ENCODE measurements at regions not wholly inside any gene's neighbourhood (a gene's known extent, or its start where the extent isn't known, plus 50 kb on each side); places are given as distances from the start of the nearest gene placed in this dataset.

DNA sequence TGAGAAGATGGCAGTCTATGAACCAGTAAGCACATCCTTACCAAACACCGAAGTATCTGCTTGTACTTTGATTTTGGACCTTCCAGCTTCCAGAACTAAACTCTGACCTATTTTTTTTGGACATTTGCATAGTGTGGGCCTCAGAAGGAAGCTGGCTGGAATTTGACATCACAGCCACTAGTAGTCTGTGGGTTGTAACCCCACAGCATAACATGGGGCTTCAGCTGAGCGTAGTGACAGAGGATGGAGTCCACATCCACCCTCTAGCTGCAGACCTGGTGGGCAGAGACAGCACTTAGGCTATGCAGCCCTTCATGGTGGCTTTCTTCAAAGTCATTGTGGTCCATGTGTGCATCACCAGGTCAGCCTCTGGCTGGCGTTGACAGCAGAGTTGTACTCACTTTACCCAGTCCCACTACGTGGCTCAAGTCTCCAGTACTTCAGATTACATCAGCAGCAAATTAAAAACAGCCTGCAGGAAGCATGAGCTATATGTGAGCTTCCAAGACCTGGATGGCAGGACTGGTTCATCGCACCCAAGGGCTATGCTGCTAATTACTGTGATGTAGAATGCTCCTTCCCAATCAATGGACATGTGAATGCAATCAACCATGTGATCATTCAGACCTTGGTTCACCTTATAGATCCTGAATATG, 58.6 kb upstream of the VPREB1 start:
- CTCF ChIA-PET: interaction anchor here (2.1 kb wide), 1 partner anchor 9 kb away, joined by 7 read pairs; no protein-coding TSS in a partner anchor
- peaks cover 96% of the 10 kb centered on the region for H3K27me3 Mint-ChIP-seq (ENCODE audit: unreplicated experiment)
- H3K36me3 Mint-ChIP-seq (ENCODE audit: insufficient read depth, unreplicated experiment): no peaks in the 10 kb centered on the region
- no TSS peak for BruUV-seq (replicated peaks)
- H3K9me3 Mint-ChIP-seq (ENCODE audit: low read depth, unreplicated experiment): peaks cover 6% of the 10 kb centered on the region
- H3K4me3 Mint-ChIP-seq (ENCODE audit: low read depth, unreplicated experiment): no peak overlapping the region
- TF ChIP-seq, protein P1, sequence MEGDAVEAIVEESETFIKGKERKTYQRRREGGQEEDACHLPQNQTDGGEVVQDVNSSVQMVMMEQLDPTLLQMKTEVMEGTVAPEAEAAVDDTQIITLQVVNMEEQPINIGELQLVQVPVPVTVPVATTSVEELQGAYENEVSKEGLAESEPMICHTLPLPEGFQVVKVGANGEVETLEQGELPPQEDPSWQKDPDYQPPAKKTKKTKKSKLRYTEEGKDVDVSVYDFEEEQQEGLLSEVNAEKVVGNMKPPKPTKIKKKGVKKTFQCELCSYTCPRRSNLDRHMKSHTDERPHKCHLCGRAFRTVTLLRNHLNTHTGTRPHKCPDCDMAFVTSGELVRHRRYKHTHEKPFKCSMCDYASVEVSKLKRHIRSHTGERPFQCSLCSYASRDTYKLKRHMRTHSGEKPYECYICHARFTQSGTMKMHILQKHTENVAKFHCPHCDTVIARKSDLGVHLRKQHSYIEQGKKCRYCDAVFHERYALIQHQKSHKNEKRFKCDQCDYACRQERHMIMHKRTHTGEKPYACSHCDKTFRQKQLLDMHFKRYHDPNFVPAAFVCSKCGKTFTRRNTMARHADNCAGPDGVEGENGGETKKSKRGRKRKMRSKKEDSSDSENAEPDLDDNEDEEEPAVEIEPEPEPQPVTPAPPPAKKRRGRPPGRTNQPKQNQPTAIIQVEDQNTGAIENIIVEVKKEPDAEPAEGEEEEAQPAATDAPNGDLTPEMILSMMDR (IDR thresholded peaks at IDR 0.05; ENCODE audit: unreplicated experiment): no peak
- H3K27ac Mint-ChIP-seq (ENCODE audit: unreplicated experiment): no peak overlapping the region
- DNase-seq: no peak
- intact Hi-C loops (cut with micrococcal nuclease; ENCODE audit: unreplicated experiment): no loop called here
- peaks cover 10% of the 10 kb centered on the region for H3K4me1 Mint-ChIP-seq (ENCODE audit: low read depth, unreplicated experiment)

DNA sequence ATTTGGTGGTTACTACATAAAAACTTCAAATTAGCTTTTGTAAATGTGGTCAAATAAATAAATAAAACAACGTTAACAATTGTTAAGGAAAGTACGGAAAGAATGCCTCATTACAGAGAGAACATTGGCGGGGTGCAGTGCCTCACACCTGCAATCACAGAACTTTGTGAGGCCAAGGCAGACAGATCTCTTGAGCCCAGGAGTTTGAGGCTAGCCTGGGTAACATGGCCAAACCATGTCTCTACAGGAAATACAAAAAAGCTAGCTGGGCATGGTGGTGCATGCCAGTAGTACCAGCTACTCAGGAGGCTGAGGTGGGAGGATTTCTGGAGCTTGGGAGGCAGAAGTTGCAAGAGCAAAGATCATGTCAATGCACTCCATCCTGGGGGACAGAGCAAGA, 59.4 kb upstream of the VPREB1 start:
- Mint-ChIP-seq H3K9me3 (ENCODE audit: low read depth, unreplicated experiment) (peaks cover 6% of the 10 kb centered on the region), H3K4me1 (ENCODE audit: low read depth, unreplicated experiment) (peaks cover 10% of the 10 kb centered on the region), H3K4me3 (ENCODE audit: low read depth, unreplicated experiment) (no peak overlapping the region), H3K36me3 (ENCODE audit: insufficient read depth, unreplicated experiment) (no peaks in the 10 kb centered on the region), H3K27me3 (ENCODE audit: unreplicated experiment) (peaks cover 96% of the 10 kb centered on the region), H3K27ac (ENCODE audit: unreplicated experiment) (no peak overlapping the region)
- intact Hi-C loops (cut with micrococcal nuclease; ENCODE audit: unreplicated experiment): no loop called here
- DNase-seq: no peak
- no TSS peak for BruUV-seq (replicated peaks)
- TF ChIP-seq, protein P1 (IDR thresholded peaks at IDR 0.05; ENCODE audit: unreplicated experiment): no peak
- CTCF ChIA-PET: interaction anchor here (2.1 kb wide), 1 partner anchor 10 kb away, joined by 7 read pairs; no protein-coding TSS in a partner anchor

DNA sequence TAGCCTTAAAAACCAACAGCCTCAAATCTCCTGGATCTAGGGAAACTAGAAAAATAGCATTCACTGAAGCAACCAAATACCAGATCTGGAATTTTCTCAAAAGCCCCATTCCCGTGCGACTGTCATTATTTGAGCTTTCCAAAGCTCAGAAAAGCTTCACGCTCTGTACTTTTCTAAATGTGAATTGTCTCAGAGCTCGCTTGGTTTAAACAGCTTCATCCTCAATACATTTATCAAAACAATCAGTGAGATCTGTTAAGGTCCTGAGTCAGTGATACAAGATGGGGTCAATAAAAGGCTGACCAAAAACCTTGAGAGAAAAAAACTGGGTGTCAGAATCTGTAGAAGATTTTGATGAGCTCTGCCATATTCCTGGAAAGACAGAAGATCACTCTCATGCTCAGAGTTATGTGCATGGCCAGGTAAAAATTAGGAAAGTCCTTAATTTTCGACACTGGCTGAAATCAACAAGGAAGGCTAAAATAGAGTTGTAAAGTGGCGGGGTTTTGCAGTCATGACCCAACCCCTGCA, 60.2 kb upstream of the VPREB1 start:
- TF ChIP-seq, protein P1 (IDR thresholded peaks at IDR 0.05; ENCODE audit: unreplicated experiment): no peak
- peaks cover 10% of the 10 kb centered on the region for H3K4me1 Mint-ChIP-seq (ENCODE audit: low read depth, unreplicated experiment)
- no peaks in the 10 kb centered on the region for H3K36me3 Mint-ChIP-seq (ENCODE audit: insufficient read depth, unreplicated experiment)
- no peak for DNase-seq
- H3K9me3 Mint-ChIP-seq (ENCODE audit: low read depth, unreplicated experiment): peaks cover 6% of the 10 kb centered on the region
- CTCF ChIA-PET: interaction anchor here (0.6 kb wide), 1 partner anchor 27 kb away, joined by 3 read pairs; no protein-coding TSS in a partner anchor
- BruUV-seq (replicated peaks): no TSS peak
- no peak overlapping the region for H3K27ac Mint-ChIP-seq (ENCODE audit: unreplicated experiment)
- H3K27me3 Mint-ChIP-seq (ENCODE audit: unreplicated experiment): peaks cover 96% of the 10 kb centered on the region
- intact Hi-C loops (cut with micrococcal nuclease; ENCODE audit: unreplicated experiment): no loop called here
- H3K4me3 Mint-ChIP-seq (ENCODE audit: low read depth, unreplicated experiment): no peak overlapping the region

DNA sequence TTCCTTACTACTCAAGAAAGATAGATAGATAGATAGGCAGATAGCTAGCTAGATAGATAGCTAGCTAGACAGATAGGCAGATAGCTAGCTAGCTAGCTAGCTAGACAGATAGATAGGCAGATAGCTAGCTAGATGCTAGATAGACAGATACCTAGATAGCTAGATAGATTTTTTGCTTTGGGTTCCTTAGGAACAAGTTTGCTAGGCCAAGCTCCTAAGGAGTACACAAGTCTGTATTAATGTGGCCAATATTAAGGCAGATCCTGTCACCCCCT, 61.7 kb upstream of the VPREB1 start:
- CTCF ChIA-PET: interaction anchor here (1.0 kb wide), 1 partner anchor 13 kb away, joined by 4 read pairs; no protein-coding TSS in a partner anchor
- Mint-ChIP-seq H3K4me3 (ENCODE audit: low read depth, unreplicated experiment) (no peak overlapping the region), H3K4me1 (ENCODE audit: low read depth, unreplicated experiment) (peaks cover 10% of the 10 kb centered on the region), H3K36me3 (ENCODE audit: insufficient read depth, unreplicated experiment) (no peaks in the 10 kb centered on the region), H3K9me3 (ENCODE audit: low read depth, unreplicated experiment) (peaks cover 3% of the 10 kb centered on the region), H3K27me3 (ENCODE audit: unreplicated experiment) (peaks cover 100% of the 10 kb centered on the region), H3K27ac (ENCODE audit: unreplicated experiment) (no peak overlapping the region)
- TF ChIP-seq, protein P1 (IDR thresholded peaks at IDR 0.05; ENCODE audit: unreplicated experiment): no peak
- no TSS peak for BruUV-seq (replicated peaks)
- DNase-seq: no peak
- intact Hi-C loops (cut with micrococcal nuclease; ENCODE audit: unreplicated experiment): no loop called here

Data from Calu3 (cell line).